ENCODE measurements at regions not wholly inside any gene's neighbourhood (a gene's known extent, or its start where the extent isn't known, plus 50 kb on each side); places are given as distances from the start of the nearest gene placed in this dataset.

DNA sequence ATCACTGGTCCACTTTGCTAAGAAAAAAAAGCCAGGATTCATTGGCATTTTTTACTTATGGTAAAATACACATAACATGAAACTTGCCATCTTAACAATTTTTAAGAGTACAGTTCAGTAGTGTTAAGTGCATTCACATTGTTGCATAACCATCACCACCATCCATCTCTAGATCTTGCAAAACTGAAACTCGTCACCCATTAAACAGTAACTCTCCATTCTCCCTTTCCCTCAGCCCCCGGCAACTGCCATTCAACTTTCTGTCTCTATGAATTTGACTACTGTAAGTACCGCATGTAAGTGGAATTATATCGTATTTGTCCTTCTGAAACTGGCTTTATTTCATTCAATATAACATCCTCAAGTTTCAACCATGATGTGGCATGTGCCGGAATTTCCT is 56.3 kb upstream of the LNX1 start:
- H3K4me3 Mint-ChIP-seq, result no peak overlapping the region
- intact Hi-C loops (cut with micrococcal nuclease), result no loop called here
- no peak overlapping the region for H3K27ac Mint-ChIP-seq
- H3K4me1 Mint-ChIP-seq, result no peaks in the 10 kb centered on the region
- H3K9me3 Mint-ChIP-seq, result no peaks in the 10 kb centered on the region
- no peaks in the 10 kb centered on the region for H3K36me3 Mint-ChIP-seq (ENCODE audit: low read depth)
- TF ChIP-seq, protein P1, sequence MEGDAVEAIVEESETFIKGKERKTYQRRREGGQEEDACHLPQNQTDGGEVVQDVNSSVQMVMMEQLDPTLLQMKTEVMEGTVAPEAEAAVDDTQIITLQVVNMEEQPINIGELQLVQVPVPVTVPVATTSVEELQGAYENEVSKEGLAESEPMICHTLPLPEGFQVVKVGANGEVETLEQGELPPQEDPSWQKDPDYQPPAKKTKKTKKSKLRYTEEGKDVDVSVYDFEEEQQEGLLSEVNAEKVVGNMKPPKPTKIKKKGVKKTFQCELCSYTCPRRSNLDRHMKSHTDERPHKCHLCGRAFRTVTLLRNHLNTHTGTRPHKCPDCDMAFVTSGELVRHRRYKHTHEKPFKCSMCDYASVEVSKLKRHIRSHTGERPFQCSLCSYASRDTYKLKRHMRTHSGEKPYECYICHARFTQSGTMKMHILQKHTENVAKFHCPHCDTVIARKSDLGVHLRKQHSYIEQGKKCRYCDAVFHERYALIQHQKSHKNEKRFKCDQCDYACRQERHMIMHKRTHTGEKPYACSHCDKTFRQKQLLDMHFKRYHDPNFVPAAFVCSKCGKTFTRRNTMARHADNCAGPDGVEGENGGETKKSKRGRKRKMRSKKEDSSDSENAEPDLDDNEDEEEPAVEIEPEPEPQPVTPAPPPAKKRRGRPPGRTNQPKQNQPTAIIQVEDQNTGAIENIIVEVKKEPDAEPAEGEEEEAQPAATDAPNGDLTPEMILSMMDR (IDR thresholded peaks at IDR 0.05), result no peak
- POLR2A ChIA-PET, result no interaction called here
- ATAC-seq (ENCODE audit: low read depth) (no peak), DNase-seq (no peak)
- peaks cover 11% of the 10 kb centered on the region for H3K27me3 Mint-ChIP-seq
- CTCF ChIA-PET, result no interaction called here

DNA sequence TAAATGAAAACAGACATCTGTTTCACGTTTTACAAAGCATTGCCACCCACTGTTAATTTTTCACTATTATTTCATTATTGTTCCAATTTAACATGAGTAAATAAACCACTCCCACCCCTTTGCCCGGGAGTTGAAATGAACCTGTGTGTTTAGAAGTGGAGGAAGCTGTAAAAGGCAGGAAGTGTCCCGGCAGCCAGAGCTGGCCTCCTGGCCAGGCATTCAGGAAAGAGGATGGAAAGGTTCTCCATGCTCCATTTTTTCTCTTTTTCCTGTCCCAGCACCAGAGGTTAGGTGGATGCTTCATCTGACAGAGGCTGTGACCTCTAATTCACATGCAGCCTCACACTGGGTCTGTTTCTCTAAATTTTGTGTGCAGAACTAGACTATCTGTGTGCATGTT is 55.5 kb upstream of the LNX1 start:
- no peak for ATAC-seq (ENCODE audit: low read depth)
- ChIA-PET POLR2A (no interaction called here), CTCF (no interaction called here)
- Mint-ChIP-seq H3K4me3 (no peak overlapping the region), H3K36me3 (ENCODE audit: low read depth) (no peaks in the 10 kb centered on the region), H3K27ac (no peak overlapping the region), H3K27me3 (peaks cover 11% of the 10 kb centered on the region), H3K9me3 (no peaks in the 10 kb centered on the region), H3K4me1 (no peaks in the 10 kb centered on the region)
- DNase-seq, result no peak
- TF ChIP-seq, protein P1 (IDR thresholded peaks at IDR 0.05), result no peak
- intact Hi-C loops (cut with micrococcal nuclease), result no loop called here

DNA sequence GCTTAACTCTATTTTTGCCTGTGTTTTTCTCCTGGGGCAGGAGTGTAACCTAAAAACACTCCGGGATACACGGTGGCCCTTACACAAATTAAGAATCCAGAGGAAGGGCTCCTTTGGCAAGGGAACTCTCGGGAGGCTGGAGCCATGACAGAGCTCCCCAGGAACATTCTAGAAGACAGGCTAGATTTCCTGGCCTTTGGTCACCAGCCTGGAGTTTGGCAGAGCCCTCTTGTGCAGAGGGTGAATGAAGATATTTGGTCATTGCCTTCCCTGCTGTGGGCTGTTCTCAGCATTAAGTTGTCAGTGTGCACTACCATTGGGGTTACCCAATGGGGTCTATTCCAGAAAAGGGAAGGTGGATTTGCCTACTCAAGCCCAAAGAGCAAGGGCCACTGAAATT is 53.8 kb upstream of the LNX1 start:
- ATAC-seq (ENCODE audit: low read depth) (no peak), DNase-seq (no peak)
- TF ChIP-seq, protein P1 (IDR thresholded peaks at IDR 0.05), result no peak
- CTCF ChIA-PET, result no interaction called here
- Mint-ChIP-seq H3K27me3 (peaks cover 11% of the 10 kb centered on the region), H3K36me3 (ENCODE audit: low read depth) (no peaks in the 10 kb centered on the region), H3K4me3 (no peak overlapping the region), H3K9me3 (no peaks in the 10 kb centered on the region), H3K4me1 (no peaks in the 10 kb centered on the region), H3K27ac (no peak overlapping the region)
- intact Hi-C loops (cut with micrococcal nuclease), result no loop called here
- POLR2A ChIA-PET, result no interaction called here

DNA sequence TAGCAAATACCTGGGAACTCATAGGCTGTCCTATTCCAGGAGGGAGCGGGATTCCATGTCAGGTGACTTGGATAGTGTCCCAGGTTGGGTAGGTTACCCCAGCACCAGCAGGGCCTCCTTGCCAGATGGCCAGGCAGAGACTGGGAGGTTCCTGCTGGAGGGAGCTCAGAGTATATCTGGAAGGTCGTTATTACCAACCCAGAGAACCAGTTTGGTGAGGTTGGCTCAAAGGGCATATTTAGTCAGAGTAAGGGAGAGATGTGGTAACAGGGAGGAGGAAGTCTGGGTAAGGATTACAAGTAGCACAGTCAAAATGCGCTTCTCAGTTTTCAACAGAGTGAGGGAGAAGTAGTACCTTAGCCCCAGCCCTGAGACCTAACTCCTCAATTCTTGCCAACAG is 53.3 kb upstream of the LNX1 start:
- intact Hi-C loops (cut with micrococcal nuclease), result no loop called here
- DNase-seq, result no peak
- no peaks in the 10 kb centered on the region for H3K9me3 Mint-ChIP-seq
- CTCF ChIA-PET, result no interaction called here
- no peak overlapping the region for H3K27ac Mint-ChIP-seq
- no peaks in the 10 kb centered on the region for H3K36me3 Mint-ChIP-seq (ENCODE audit: low read depth)
- POLR2A ChIA-PET, result no interaction called here
- H3K4me3 Mint-ChIP-seq, result no peak overlapping the region
- H3K27me3 Mint-ChIP-seq, result peaks cover 7% of the 10 kb centered on the region
- H3K4me1 Mint-ChIP-seq, result no peaks in the 10 kb centered on the region
- ATAC-seq (ENCODE audit: low read depth), result no peak
- TF ChIP-seq, protein P1 (IDR thresholded peaks at IDR 0.05), result no peak
